AG08395 (cell line): ENCODE measurements at regions not wholly inside any gene's neighbourhood (a gene's known extent, or its start where the extent isn't known, plus 50 kb on each side); places are given as distances from the start of the nearest gene placed in this dataset.
A peak's percentile ranks its signal among the peaks of the same experiment; 100 is the strongest.

Source experiments
- DNase-seq: peaks from one replicate; pipeline ENCODE4 v3.0.0; 2012; ENCODE audit warnings: mixed read lengths, low spot score

DNA sequence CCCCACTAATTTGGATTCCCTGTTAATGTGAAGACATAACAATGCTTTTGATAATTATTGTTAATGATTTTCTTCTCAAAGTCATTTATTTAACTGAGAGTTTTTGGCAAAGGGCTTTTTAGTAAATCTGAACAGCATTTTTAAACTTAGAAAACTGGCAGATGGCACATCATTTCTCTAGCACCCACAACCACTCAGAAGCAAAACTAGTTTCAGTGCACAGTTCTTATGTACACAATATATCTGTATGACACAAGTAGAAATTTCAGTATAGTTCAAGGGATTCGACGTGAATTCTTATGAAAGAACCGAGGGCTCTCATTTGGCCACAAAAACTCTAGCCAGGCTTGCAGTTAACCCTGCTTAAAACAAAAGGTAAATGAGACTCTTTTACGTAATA lies 231.4 kb upstream of the CDH9 start:
- DNase-seq = no peak

DNA sequence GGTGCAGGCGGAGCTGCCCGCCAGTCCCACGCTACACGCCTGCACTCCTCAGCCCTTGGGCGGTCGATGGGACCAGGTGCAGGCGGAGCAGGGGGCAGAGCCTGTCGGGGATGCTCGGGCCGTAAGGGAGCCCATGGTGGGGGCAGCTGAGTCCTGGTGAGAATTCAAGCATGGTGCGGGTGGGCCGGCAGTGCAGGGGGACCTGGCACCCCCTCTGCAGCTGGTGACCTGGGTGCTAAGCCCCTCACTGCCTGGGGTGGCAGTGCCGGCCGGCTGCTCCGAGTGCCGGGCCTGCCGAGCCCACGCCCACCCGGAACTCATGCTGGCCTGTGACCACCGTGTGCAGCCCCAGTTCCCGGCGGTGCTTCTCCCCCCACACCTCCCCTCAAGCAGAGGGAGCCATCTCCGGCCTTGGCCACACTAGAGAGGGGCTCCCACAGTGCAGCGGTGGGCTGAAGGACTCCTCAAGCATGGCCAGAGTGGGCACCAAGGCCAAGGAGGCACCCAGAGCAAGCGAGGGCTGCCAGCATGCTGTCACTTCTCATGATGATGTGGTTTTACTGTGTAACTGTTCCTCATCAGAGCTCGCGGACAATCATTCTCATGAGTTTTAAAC lies 228.9 kb upstream of the CDH9 start:
- DNase-seq = no peak

DNA sequence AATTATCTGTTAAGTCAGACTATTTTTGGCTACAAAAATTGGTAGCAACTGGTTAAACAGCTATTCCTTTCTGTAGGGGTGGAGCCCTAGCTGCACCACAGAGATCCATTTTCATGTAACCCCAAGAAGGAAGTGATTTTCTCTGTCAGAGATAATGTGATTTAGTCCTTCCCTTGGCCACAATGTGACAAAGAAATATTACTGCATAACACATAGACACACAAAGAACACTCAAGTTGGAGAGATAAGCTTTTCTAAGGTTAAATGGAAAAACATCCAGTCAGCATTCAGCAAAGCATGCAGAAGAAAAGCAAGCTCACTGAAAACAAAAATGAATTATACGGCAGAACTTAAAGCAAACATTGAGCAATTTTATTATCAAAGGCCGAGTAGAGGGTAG lies 227.8 kb upstream of the CDH9 start:
- DNase-seq = no peak

DNA sequence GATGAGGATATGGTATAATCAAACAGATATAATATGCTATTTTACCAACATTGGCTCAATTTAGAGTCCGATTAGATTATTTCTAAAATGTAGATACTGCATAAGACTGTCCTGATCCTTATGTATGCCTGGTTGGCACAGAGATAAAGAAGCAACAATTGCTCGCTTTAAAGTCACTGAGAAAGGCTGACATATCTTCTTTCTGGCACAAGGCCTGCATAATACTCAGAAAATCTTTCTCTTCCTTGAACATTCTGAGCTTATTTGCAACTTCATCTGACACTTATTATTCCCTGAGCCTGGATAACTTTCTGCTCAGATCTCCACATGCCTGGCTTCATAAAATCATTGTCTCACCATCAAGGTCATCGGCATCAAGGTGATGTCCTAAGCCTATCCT lies 219.3 kb upstream of the CDH9 start:
- DNase-seq = no peak

DNA sequence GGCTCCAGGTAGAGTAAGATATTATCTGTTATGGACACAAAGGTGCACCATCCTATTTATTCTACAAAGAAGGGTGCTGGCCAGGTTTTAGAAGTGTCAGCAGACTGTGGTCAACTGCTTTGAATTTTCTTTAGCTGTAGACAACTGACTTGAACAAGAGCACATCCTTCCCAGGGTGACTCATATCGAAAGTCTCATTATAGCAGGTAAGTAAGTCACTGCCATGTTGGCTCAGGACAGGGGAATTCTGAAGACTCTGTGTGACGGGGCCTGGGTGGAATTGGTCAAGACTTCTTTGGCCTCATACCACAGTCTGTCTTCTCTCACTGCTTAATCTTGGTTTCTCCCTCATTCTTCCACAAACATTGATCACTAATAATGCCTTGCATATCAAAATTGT lies 214.5 kb upstream of the CDH9 start:
- DNase-seq = no peak

DNA sequence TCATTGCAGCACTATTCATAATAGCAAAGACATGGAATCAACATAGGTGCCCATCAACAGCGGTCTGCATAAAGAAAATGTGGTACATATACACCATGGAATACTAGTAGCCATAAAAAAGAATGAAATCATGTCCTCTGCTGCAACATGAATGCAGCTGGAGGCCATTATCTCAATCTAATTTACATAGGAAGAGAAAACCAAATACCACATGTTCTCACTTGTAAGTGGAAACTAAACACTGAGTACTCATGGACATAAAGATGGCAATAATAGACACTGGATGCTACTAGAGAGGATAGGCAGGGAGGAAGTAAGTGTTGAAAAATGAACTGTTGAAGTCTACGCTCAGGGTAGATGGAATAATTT lies 203.9 kb upstream of the CDH9 start:
- DNase-seq = no peak

DNA sequence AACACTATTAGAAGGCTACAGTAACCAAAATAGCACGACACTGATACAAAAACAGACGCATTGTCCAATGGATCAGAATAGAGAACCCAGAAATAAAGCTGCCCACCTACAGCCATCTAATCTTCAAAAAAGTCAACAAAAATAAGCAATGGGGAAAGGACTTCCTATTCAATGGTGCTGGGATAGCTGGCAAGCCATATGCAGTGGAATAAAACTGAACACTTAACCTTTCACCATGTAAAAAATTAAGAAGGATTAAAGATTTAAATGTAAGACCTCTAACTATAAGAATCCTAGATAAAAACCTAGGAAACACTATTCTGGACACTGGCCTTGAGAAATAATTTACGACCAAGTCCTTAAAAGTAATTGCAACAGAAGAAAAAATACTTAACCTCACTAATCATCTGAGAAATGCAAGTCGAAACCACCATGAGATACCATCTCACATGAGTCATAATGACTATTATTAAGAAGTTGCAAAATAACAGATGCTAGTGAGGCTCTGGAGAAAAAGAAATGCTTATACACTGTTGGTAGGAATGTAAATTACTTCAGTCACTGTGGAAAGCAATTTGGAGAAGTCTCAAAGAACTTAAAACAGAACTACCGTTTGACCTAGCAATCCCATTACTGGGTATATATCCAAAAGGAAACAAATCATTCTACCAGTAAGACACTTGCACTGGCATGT lies 203.3 kb upstream of the CDH9 start:
- peak; percentile 12 for DNase-seq

DNA sequence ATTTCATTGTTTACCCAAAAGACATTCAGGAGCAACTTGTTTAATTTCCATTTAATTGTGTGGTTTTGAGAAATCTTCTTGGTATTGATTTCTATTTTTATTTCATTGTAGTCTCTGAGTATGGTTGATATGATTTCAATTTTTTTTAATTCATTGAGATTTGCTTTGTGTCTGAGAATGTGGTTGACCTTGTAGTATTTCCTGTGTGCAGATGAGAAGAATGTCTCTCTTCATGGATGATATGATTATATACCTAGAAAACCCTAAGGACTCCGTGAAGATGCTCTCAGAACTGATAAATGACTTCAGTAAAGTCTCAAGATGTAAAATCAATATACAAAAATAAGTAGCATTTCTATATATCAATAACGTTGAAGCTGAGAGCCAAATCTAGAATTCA lies 202.4 kb upstream of the CDH9 start:
- DNase-seq = no peak

DNA sequence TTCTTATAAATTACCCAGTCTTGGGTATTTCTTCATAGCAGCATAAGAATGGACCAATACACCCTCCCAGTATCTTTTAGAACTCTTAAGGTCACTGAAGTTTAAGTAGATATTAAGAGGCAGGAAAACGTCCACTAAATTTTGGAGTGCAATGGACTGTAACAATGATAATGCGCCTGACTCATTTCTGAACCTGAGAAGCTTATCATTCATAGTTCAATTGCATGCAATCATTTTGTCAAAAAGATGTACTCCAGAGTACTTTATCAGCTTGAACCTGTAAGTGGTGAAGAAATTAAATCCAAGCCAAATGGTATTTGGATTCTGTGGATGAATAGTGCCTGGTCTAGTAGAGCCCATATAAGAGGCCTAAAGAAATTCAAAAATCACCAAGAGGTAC lies 196.5 kb upstream of the CDH9 start:
- no peak for DNase-seq

DNA sequence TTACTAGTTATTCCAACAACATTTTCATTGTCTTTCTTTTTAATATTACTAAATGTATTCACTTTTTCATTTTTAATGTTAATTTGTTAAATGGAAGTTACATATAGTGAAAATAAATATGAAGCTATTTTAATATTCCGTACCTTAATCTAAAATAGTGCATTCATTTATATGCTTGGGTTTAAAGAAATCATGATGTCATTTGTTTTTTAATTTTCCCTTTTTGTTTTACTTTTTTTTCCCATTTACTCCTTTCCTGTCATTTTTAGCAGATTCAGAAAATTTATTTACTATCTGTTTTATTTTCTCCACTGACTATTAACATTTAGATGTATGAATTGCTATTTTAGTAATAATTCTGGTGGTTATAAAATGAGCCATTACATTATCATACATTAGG lies 183.0 kb upstream of the CDH9 start:
- no peak for DNase-seq

DNA sequence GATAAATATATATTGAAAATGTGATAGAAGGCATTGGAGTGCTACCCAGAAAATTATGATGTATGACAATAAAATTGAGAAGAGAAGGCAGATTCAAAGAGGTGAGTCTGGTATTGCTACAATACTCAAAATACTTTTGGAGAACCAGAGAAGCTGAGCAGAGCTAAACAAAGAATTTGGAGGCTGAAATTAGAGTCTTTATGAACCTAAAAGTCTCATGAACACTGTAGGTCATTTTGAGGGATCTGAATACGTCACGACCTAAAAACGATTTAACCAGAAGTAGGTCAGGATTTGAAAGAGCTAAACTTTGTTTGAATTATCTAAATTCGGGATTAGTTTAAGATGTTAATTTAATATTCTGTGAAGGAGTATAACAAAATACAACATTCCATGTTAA lies 182.4 kb upstream of the CDH9 start:
- no peak for DNase-seq

DNA sequence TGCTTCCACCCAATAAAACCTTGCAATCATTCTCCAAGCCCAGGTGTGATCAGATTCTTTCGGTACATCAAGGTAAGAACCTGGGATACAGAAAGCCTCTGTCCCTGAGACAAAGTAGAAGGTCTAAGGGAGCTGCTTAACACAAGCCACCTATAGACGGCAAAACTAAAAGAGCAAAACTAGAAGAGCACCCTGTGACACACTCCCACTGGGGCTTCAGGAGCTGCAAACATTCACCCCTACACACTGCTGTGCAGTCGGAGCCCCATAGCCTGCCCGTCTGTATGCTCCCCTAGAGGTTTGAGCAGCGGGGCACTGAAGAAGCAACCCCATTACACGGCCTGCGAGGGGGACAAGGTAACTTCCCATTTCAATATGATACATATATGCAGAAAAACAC lies 179.6 kb upstream of the CDH9 start:
- no peak for DNase-seq

DNA sequence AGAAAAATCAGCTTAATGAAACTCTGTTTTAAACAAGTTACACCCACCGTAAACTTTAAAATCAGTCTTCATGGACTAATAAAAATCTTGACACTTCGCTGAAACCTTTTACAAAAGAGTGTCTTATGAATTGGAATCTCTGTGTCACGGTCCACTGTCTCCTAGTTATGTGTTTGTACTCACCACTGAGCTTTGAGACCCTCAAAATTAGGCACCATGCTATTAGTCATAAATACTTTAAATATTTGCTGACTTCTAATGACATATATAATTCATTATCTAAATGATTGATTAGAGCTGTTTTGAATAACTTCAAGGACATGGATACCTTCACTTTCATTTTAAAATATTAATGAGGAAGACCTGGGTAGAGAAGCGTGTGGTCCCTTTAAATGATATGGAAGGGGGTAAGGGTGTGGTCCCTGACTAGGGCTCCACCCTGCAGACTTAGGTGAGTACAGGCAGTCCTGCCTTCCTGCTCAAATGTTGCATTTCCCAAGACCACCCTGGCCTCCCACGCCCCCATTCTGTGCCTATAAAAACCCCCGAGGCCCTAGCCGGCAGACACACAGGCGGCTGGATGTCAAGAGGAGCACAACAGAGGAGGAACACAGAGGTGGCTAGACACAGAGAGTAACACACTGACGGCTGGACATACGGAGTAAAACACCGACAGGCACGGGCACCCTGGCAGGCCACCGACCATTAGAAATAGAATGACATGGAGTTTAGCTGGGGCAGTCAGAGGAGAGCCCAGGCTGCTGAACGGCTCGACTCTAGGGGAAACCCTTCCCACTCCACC lies 179.0 kb upstream of the CDH9 start:
- no peak for DNase-seq

DNA sequence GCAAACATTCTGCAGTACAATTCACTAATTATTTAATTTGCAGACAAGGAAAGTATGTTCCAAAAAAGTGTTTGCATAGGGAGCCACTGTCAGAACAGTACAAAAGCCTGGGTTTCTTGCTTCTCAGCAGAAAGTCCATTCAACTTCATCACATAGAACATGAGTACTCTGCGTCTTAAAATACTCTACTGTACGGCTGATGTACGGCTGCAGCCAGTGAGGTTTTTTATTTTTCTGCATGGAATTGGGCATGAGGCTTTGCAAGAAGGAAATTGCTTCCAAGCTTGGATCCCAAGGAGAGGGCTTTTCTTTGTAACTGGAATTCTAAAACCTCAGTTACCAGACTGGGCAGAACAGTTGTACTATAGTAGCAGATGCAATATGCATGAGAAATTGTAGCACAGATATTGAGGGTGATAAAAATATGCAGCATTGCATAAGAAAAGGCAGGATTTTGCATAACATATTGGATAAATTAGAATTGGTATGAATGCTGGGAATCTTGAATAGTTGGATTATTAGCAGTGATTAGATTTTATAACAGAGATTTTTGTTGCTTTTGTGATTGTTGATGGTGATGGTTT lies 178.1 kb upstream of the CDH9 start:
- no peak for DNase-seq

DNA sequence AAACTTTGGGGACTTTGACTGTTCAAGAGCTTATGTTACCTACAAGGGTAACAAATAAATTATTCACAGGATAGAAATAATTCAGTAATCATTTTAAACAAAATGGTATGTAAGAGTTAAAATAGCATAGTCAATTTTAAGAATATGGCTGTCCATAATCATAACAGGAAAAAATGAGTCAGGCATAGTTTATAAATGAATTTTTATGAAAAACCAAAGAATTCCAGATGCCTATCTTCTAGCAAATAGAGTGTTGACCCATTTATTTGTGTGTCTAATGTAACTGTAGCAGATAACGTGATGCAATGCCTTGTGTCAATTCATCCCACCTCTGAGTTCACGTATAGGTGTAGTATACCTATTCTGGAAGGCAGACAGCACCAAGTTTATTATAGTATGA lies 169.7 kb upstream of the CDH9 start:
- no peak for DNase-seq

DNA sequence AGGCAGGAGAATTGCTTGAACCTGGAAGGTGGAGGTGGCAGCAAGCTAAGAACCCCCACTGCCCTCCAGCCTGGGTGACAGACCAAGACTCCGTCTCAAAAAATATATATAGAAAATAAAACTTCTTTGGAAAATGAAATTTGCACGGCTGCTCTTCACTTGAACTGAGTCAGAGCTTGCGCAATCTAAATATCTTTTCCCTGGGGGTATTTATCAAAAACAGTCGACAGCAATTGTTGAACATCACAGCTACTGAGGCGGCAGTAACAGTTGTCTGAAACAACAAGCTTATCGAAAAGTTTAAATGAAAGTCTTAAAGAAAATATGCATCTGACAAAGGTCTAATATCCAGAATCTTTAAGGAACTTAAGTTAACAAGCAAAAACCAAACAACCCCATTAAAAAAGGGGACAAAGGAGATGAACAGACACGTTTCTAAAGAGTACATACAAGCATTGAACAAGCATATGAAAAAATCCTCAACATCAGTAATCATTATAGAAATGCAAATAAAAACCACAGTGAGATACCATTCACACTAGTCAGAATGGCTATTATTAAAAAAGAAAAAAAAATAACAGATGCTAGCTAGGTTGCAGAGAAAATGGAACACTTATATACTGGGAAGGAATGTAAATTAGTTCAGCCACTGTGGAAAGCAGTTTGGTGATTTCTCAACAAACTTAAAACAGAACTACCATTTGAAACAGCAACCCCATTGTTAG lies 153.6 kb upstream of the CDH9 start:
- no peak for DNase-seq

DNA sequence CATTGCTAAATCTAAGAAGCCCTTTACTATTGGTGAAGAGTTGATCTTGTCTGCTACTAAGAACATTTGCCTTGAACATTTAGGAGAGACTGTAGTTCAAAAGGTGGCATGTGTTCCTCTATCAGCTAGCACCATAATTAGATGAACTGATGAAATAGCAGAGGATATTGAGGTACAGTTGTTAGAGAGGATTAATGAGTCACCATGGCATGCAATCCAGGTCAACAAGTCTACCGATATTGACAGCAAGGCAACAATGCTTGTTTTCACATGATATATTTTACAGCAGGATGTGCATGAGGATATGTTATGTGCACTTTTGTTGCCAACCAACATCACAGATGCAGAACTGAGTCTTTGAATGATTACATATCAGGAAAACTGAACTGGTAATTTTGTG lies 134.3 kb upstream of the CDH9 start:
- DNase-seq = no peak

DNA sequence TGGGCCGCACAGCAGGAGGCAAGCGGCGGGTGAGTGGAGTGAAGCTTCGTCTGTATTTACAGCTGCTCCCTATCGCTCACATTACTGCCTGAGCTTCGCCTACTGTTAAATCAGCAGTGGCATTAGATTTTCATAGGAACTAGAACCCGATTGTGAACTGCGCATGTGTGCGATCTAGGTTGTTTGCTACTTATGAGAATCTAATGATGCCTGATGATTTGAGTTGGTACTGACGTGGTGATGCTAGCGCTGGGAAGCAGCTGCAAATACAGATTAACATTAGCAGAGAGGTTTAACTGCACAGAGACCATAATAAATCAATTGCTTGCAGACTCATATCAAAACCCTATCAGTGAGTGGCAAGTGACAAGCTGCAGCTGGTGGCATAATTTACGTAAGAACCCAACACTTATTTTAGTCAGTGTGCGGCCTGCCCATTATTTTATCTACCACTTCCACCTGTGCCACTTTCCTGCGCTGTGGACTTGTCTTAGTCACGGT lies 133.4 kb upstream of the CDH9 start:
- DNase-seq = no peak

DNA sequence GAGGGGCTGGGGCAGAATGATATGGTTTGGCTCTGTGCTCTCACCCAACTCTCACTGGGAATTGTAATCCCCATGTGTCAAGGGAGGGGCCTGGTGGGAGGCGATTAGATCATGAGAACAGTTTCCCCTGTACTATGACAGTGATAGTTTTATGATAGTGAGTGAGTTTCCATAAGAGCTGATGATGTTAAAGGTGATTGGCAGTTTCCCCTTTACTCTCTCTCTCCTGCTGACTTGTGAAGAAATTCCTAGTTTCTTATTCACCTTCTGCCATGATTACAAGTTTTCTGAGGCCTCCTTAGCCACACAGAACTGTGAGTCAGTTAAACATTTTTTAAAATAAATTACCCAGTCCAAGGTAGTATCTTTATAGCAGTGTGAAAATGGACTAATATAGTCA lies 120.4 kb upstream of the CDH9 start:
- no peak for DNase-seq

DNA sequence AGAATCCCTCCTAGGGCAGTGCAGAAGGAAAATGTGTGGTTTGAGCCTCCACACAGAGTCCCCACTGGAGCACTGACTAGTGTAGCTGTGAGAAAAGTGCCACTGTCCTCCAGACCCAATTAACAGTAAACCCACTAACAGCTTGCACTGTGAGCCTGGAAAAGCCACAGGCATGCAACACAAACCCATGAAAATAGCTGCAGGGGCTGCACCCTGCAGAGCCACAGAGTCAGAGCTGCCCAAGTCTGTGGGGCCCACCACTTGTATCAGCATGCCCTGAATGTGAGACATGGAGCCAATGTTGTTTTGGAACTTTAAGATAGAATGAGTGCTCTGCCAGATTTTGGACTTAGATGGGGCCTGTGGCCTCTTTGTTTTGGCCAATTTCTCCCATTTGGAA lies 119.8 kb upstream of the CDH9 start:
- DNase-seq = no peak

DNA sequence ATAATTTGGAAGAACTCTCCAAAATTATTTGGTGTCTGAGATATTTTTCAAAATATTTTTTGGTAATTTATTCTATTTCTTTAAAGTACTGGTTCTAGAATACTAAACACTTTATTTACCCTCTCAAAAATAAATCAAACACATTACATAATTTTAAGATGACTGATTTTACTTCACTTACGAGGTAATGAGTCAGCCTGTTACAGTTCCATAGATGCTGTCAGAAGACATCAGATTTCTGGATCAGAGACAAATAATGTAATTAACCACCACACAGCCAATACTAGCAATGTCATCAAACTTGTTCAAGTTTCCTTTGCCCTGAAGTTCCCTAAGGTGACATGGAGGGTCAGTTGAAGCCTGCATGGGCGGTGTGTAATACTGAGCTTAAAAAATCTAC lies 106.1 kb upstream of the CDH9 start:
- DNase-seq = no peak

DNA sequence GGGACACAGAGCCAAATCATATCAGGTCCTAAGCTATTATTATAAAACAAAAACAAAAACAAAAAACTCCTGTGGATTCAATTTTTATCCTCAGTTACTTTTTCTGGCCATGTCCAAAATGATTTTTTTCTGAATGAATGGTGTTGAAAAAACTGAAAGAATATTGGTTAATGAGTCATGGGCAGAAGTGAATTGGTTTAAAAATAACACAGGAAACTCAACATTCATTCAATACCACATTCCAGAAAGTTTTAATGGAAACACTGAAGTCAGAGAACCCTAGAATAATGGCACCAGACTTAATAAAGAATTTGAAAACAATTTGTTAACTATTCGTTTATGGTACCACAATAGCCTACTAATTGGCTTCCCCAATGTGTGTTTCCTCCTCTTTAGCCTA lies 102.4 kb upstream of the CDH9 start:
- DNase-seq = no peak
